ENCODE measurements at regions not wholly inside any gene's neighbourhood (a gene's known extent, or its start where the extent isn't known, plus 50 kb on each side); places are given as distances from the start of the nearest gene placed in this dataset.
"Not testable (repeated sequence)": the region's sequence is repeated elsewhere in the genome, so short reads cannot be mapped to it uniquely, and the experiment has no call there.

DNA sequence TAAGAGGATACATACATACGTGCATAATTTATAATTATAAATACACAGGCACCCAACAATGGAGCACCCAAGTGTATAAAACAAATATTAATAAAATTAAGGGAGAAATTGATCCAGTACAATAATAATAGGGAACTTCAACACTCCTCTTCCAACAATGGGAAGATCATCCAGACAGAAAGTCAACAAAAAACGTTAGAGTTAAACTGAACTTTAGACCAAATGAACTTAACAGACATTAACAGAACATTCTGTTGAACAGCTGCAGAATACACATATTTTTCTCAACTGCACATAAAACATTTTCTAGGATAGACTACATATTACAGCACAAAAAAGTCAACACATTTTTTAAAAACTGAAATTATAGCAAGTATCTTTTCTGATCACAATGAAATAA lies 339.7 kb downstream of the CGGBP1 start:
- no peak for DNase-seq (ENCODE audit: low read depth)

DNA sequence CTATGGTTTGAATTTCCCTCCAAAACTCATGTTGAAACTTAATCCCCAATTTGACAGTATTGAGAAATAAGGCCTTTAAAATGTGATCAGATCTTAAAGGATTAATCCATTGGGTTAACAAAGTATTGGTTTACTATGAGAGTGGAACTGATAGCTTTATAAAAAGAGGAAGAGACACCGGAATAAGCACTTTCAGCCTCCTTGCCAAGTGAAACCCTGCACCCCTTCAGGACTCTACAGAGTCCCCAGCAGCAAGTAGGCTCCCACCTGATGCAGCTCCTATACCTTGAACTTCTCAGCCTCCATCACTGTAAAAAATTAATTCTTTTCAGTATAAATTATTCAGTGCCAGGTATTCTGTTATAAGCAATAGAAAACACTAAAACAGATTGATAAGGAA lies 348.3 kb downstream of the CGGBP1 start:
- no peak for DNase-seq (ENCODE audit: low read depth)

DNA sequence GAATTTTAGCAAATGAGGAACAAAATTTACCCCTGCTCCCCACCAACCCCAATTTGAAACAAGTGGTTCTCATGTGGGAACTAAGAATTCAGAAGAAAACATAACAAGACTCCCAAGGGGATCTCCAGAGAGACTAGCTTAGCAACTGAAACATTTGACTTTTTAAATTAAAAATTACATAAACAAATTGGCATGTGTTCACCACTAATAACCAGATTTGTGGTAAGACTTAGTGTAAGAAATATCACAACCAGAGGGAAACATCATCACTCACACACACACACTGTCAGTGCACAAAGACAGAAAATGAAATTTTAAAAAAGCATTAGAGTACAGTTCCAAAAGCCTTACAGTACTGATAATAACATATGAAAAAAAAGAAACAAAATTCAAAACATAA lies 348.8 kb downstream of the CGGBP1 start:
- DNase-seq (ENCODE audit: low read depth): no peak

DNA sequence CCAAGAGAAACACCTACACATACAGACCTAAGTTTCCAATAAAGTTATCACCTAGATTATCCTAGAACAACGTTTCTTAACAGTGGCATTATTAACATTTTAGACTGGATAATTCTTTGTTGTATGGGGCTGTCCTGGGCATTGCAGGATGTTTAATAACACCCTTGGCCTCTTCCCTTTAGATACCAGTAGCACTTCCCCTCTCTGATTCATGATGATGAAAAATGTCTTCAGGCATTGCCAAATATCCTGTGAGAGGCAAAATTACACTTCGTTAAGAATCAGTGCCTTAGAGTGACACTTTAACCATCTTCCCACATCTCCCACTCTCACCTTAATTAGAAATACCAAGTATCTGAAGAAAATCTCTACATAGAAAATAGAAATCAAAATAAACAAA lies 352.6 kb downstream of the CGGBP1 start:
- no peak for DNase-seq (ENCODE audit: low read depth)

DNA sequence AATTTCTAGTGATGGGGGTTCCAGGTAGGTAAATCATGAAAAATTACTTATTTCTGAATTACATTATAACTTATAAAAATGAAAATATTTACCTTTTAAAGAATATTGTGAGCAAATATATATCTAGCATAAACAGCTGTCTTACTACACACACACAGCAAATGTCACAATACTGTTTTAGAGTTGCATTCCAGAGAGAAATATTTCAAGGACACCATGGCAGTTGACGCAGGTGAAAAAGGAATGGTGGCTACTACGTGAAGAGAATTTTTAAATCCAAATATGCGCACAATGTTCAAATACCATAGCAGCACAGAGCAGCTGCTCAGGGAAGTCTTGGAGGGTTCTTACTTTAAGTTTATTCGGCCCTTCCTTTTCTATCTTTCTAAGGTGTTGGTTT lies 356.2 kb downstream of the CGGBP1 start:
- DNase-seq (ENCODE audit: low read depth): no peak

DNA sequence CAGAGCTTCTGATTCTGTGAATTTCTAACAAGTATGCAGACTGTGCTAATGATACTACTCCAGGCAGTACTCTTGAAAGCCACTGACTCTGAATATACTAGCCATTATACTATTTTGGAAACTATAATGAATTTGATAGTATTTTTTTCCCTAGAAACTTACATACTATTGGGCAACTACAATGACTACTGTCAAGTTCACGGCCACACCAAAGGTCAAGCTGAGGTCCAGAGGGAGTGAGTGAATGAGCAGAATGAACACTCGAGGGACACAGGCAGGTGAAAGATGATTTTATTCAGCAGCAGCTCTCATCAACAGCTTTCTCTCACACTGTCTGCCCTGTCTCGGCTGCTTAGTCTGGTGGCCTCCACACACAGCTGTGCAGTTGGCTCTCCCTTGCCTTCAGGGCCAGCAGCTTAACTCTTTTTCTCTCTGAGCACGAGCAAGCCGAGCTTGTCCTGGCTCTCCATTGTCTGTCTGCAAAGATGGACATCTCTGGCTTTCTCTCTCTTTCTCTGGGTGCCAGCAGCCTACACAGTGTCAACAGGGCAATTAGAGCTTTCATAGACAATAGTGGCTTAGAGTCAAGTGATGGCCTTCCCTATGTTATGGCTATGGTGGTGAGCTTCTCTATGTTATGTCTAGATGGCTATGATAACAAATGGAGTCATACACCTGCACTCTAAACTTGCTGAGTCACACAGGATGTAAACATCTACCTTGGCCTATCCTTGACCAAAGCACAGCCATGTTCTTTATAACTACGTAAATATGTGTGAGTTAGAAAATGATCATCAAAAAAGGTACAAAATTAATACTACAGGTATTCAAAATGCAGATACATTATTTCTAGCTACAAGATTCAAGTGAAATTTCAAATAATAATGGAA lies 362.4 kb downstream of the CGGBP1 start:
- no peak for DNase-seq (ENCODE audit: low read depth)

DNA sequence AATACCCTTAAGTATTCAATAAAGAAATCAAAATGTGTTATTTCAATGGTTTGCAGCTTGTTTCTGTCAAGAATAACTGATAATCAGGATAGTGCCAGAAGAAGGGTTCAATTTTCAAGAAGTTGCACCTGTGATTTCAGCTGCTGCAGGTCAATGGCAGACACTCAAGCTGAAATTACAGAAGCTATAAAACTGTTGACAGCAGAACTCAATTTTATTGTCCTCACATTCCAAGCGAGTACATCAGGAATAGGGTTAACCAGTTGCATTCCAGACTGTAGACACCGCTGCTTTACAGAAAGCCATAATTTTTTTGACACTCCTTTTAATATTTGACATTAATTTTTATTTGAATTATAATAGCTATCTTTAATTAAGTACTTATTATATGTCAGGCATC lies 364.1 kb downstream of the CGGBP1 start:
- DNase-seq (ENCODE audit: low read depth): no peak

DNA sequence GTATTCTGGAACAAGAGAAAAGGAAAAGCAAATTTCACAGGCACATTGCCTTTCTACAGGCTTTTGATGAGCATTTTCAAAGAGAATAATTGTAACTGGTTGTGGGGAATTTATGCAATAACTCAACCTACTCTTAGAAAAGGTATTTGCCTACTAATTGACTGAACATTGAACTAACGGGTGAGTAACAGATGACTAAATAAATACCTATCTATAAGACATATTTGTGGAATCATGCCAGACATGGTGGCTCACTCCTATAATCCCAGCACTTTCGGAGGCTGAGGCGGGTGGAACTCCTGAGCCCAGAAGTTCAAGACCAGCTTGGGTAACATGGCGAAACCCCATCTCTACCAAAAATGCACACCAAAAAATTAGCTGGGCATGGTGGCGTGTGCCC lies 367.7 kb downstream of the CGGBP1 start:
- DNase-seq (ENCODE audit: low read depth): no peak

DNA sequence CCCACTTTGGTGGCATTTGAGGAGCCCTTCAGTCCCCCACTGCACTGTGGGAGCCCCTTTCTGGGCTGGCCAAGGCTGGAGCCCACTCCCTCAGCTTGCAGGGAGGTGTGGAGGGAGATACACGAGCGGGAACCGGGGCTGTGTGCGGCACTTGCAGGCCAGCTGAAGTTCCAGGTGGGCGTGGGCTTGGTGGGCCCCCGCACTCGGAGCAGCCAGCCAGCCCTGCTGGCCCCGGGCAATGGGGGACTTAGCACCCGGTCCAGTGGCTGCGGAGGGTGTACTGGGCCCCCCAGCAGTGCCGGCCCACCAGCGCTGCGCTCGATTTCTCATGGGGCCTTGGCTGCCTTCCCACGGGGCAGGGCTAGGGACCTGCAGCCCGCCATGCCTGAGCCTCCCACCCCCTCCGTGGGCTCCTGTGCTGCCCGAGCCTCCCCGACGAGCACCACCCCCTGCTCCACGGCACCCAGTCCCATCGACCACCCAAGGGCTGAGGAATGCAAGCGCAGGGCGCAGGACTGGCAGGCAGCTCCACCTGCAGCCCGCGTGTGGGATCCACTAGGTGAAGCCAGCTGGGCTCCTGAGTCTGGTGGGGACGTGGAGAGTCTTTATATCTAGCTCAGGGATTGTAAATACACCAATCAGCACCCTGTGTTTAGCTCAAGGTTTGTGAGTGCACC lies 379.7 kb downstream of the CGGBP1 start:
- not testable (repeated sequence) for DNase-seq (ENCODE audit: low read depth)

DNA sequence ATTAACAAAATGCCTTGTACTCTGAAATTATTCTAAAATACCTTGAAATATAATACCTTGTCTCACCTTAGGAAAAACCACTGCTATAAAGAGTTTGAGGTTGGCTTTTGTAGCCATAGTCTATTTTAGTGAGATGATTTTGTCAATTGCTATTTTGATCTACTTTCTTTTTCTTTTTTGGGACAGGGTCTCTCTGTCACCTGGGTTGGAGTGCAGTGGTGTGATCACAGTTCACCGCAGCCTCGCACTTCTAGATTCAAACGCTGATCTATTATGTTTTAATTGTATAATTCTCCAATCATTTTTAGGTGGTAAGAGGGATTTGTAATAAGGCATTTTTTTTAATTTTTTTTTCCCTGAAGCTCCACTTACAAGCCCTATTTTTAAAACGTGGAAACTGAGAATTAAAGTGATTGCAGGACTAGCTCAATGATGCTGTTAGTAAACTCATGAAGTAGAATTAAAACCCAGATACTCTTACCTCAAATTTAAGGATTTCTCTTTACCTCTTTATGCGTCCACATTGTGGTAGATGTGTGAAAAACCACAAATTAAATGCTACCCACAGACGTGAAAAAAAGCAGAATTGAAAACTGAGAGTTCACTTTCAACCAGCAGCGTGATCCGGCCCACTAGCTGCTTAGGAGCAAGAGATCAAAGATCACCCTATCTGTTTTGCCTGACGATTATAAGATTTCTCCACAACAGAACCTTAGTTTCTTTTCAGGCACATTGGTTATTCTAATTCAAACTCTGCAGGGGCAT lies 384.2 kb downstream of the CGGBP1 start:
- DNase-seq (ENCODE audit: low read depth): no peak

DNA sequence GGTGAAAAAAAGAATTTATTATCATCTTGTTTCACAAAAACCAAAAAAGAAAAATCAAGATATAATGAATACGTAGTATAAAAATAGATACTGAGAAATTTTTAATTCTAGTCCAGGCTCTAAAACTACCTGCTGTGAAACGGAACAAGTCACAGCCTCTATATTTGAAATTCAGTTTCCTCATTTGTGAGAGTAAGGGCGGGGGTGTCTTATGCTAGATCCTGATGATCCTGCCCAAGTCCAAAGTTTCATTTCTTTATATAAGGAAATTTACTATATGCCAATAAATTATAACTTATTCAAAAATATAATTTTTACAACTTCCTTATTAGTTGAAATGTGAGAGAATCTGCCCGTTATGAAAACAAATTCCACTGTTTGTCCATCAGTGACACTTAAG lies 385.7 kb downstream of the CGGBP1 start:
- no peak for DNase-seq (ENCODE audit: low read depth)

DNA sequence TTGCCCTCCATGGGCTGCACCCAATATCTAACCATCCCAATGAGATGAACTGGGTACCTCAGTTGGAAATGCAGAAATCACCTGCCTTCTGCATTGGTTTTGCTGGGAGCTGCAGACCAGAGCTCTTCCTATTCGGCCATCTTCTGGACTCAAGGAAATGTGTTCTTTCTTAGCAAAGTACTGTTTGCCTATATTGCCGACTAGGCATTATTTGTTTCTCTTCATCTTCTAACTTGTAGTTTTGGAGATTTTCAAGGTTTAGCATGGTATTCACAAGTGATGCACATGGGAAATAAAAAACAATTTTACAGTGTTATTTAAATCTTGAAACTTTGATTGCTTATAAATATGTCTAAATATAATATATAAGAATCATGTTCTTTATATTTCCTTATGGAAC lies 377.8 kb upstream of the POU1F1 start:
- DNase-seq (ENCODE audit: low read depth): no peak

DNA sequence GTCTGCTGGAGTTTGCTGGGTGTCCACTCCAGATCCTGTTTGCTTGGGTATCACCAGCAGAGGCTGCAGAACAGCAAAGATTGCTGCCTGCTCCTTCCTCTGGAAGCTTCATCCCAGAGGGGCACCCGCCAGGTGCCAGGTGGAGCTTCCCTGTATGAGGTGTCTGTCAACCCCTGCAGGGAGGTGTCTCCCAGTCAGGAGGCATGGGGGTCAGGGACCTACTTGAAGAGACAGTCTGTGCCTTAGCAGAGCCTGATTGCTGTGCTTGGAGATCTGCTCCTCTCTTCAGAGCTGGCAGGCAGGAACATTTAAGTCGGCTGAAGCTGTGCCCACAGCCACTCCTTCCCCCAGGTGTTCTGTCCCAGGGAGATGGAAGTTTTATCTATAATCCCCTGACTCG lies 376.8 kb upstream of the POU1F1 start:
- DNase-seq (ENCODE audit: low read depth): not testable (repeated sequence)

DNA sequence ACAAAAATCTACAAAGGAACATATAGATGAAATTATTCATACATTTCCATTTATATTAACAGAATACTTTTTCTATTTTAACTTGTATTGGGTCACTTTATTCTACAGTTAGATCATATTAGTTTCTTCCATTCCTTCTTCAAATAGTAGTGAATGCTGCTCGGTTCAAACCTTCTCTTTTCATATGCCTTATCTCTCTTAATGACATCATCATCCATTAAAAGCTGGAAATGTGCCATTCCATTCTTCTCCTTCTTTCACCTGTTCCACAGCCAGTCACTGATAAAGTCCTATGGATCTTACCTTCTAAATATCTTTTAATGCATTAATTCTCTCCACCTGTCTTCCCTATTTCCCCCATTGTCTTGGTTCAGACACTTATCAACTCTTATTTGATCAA lies 358.0 kb upstream of the POU1F1 start:
- DNase-seq (ENCODE audit: low read depth): no peak

DNA sequence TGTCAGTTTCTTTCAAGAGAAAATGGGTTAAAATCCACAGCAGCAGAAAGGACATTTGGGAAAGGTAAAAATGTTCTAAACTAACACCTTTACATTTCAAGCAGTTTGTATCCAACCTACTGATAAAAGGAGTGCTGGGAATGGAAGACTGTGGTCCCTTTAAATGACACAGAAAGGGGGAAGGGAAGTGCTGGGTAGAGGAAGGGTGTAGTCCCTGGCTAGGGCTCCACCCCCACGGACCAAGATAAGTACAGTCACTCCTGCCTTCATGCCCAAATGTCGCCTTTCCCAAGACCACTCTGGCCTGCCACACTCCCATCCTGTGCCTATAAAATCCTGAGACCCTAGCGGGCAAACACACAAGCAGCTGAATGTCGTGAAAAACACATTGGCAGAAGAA lies 350.9 kb upstream of the POU1F1 start:
- no peak for DNase-seq (ENCODE audit: low read depth)

DNA sequence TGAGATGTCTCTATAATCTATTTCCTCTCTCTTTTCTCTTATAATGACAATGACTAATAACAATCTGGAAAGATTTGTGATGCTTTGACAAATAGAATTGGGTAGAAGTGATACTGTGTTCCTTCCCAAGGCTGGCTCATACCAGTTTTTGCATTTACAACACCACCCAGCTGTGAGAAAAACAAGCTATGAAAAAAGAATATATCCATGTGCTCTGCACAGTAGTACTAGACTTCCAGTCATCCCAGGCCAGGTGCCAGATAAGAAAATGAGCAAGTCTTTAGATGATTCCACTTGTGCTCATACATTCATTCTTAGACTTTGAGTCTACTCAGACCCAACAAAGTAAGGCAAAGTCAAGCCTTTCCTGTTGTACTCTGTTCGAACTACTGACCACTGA lies 350.2 kb upstream of the POU1F1 start:
- DNase-seq (ENCODE audit: low read depth): no peak

DNA sequence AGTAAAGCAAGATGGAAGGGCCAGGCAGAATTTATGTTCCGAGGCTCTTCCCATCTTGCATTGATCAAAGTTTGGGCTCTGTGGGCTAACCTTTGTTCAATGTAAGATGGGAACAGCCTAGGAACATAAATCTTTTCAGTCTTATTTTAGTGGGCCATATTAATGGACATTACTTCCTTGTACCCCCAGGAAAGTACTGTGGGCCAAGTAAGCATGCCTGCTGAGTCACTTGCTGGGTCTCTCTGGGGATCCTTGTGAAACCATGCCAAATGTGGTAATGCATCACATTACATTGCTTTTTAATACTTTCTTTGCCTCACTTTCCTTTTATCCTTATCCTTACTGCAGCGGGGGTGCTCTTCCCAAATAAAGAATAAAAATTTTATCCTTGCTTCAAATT lies 349.5 kb upstream of the POU1F1 start:
- DNase-seq (ENCODE audit: low read depth): no peak

DNA sequence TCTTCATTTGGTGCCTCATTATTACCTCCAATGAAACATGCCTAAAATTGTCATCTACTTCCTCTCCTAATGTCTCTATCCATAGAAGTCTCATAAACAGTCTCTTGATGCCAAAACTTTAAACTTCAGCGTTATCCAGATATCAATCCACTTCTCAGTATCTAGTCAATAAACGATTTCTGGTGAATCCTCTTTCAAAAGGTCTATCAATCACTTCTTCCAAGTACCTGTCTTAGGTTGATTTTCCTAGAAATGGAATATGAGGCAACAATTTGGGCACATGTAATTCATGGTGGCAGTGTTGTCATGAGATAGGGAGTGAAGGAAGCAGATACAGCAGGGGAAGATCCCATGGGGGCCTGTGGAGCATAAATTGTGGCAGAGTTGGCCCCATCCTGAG lies 348.5 kb upstream of the POU1F1 start:
- DNase-seq (ENCODE audit: low read depth): no peak

DNA sequence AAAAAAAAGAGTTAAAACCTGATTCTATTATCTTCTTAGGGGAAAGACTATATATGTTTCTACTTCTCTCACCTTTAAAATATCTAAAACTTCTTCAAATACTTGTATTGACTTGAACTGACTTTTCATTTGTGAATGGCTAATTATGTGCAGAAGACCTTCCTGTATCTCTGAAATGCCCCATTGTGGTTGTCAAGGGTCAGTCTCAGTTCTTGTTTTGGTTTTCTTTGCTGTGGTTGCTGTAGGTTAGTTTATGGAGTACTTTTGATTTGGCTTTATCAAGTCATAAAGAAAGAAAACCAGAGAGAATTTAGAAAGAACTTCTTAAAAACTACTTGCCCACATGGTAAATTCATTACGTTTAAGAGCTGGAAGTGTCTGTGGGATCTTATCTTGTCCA lies 345.3 kb upstream of the POU1F1 start:
- DNase-seq (ENCODE audit: low read depth): no peak

DNA sequence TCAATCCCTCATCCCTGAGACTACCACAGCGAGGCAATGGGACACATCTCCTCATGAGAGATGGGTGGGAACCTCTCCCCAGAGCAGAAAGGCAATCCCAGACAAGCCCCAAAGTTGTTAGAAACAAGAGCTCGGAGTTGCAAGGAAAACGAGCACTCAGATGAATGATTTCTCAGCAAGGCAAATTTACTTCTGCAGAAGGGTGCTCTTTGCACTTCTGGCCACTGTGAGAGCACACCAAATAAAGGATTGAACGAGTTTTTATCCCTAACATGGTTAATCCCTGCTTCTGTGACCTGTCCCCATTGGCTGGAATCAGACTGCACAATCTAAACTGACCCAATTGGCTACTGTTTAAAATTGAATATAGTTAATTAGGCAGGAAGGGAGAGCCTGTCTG lies 339.1 kb upstream of the POU1F1 start:
- no peak for DNase-seq (ENCODE audit: low read depth)

DNA sequence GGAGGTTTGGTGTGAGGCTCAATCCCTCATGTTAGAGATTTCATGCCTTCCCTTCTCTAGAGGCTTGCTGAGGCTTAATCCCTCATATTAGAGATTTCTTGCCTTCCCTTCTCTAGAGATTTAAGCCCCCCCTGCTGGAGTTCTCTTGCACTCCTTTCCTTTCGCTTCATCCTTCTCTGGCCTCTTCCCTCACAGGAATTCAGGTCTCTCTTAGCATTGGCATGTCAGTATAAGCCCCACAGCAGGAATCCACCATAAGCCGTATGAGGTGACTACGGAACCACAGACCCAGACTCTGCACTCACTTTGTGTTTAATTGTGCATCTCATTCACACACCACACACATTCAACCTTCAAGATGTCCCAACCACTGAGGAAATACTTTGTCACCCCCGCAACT lies 338.6 kb upstream of the POU1F1 start:
- DNase-seq (ENCODE audit: low read depth): no peak

DNA sequence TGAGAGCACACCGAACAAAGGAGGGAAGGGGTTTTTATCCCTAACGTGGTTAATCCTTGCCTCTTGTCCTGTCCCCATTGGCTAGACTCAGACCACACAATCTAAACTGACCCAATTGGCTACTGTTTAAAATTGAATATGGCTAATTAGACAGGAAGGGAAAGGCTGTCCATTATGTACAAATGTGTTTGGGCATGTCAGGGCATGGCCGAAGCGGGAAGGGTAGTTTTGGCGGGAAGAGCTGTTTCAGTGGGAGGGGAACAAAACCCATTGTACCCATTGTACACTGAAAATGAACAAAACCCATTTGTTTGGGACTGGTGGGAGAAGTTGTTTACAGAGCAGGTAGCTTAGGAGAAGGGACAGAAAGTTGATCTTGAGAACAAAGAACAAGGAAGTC lies 330.9 kb upstream of the POU1F1 start:
- DNase-seq (ENCODE audit: low read depth): no peak

DNA sequence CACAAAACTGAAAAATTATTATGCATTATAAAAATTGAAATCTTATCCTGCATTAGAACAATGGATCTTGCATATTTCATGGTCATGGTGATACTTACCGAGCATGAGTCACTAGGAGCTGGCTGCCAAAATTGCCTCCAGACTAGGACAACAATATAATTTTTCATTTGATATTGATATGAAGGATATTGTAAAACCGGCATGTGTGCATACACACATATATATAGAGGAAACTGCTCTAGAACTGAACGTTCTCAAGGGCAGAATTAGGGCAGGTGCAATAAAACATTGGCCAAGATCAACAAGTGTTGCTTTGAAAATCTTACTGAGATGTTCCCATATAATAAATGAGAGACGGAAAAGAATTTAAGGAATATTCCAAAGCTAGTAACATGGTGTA lies 319.4 kb upstream of the POU1F1 start:
- no peak for DNase-seq (ENCODE audit: low read depth)
